IPS DF 6.9 (cell line): ENCODE measurements at regions not wholly inside any gene's neighbourhood (a gene's known extent, or its start where the extent isn't known, plus 50 kb on each side); places are given as distances from the start of the nearest gene placed in this dataset.
"Not testable (repeated sequence)": the region's sequence is repeated elsewhere in the genome, so short reads cannot be mapped to it uniquely, and the experiment has no call there.

Experiments used
- DNase-seq: peaks from one replicate; pipeline ENCODE4 v3.0.0-alpha.2; 2013; ENCODE audit warnings: low read depth, low spot score
- H3K27ac ChIP-seq: one replicate; pipeline ENCODE4 v1.5.1; 2013; ENCODE audit warnings: low read length, control low read depth
- H3K27me3 ChIP-seq: 2 replicates; pipeline ENCODE4 v1.6.1; 2013; ENCODE audit warnings: mild to moderate bottlenecking, low read length; ENCODE audit not compliant: control insufficient read depth, insufficient read depth
- H3K36me3 ChIP-seq: 2 replicates; pipeline ENCODE4 v1.6.1; 2013; ENCODE audit warnings: low read length; ENCODE audit not compliant: control insufficient read depth, insufficient read depth
- H3K4me1 ChIP-seq: 2 replicates; pipeline ENCODE4 v1.6.1; 2013; ENCODE audit warnings: low read length; ENCODE audit not compliant: control insufficient read depth, insufficient read depth
- H3K4me3 ChIP-seq: 2 replicates; pipeline ENCODE4 v1.5.1; 2013; ENCODE audit warnings: mild to moderate bottlenecking, low read length
- H3K9me3 ChIP-seq: 2 replicates; pipeline ENCODE4 v1.6.1; 2013; ENCODE audit warnings: low read length, inconsistent platforms; ENCODE audit not compliant: control insufficient read depth, insufficient read depth
- WGBS: extraction: QIAGEN DNeasy Blood & Tissue Kit; methylation state at CpG from one replicate; pipeline ENCODE4 v1.1.7; 2013; ENCODE audit warnings: mixed read lengths, missing lambda C conversion rate; ENCODE audit not compliant: insufficient read length, insufficient coverage; 5-methylcytosine and 5-hydroxymethylcytosine counted together

DNA sequence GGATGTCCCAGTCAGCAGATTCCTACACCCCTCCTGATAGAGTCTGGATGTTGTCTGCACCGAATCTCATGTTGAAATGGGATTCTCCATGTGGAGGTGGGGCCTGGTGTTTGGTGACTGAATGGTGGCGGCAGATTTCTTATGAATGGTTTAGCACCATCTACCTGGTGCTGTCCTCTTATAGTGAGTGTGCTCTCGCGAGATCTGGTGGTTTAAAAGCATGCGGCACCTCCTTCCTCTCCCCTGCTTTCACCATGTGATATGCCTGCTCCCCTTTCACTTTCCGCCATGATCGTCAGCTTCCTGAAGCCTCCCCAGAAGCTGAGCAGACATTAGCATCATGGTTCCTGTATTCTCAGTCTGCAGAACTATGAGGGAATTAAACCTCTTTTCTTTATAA, 135.2 kb upstream of the SLC6A11 start:
- WGBS = no CpG with 5 or more reads among the region's 7 CpGs
- Histone ChIP-seq H3K9me3 (no peaks in the 10 kb centered on the region), H3K27me3 (no peaks in the 10 kb centered on the region), H3K36me3 (no peaks in the 10 kb centered on the region), H3K27ac (no peak overlapping the region), H3K4me1 (no peaks in the 10 kb centered on the region), H3K4me3 (no peak overlapping the region)
- DNase-seq = no peak

DNA sequence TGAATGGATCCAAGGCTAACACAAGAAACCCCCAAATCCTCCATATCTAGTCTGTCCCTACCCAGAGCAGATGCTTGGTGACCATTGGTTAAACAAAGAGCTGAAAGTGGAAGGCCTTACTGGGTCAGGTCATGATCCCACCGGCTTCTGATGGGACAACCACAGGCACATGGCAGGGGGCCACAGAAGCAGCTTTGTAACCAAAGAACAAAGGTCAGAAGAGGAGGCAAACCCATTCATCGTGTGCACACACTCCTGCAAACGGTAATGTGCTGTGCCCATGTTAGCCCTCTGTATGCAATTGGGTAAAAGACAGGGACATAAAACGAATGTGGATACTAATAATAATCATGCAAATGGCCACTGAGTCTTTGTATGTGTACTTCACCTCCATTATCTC, 133.3 kb upstream of the SLC6A11 start:
- no peak overlapping the region for H3K4me3 ChIP-seq
- no peak overlapping the region for H3K27ac ChIP-seq
- no CpG with 5 or more reads among the region's 4 CpGs for WGBS
- no peaks in the 10 kb centered on the region for H3K9me3 ChIP-seq
- H3K4me1 ChIP-seq = no peaks in the 10 kb centered on the region
- H3K27me3 ChIP-seq = no peaks in the 10 kb centered on the region
- H3K36me3 ChIP-seq = no peaks in the 10 kb centered on the region
- no peak for DNase-seq

DNA sequence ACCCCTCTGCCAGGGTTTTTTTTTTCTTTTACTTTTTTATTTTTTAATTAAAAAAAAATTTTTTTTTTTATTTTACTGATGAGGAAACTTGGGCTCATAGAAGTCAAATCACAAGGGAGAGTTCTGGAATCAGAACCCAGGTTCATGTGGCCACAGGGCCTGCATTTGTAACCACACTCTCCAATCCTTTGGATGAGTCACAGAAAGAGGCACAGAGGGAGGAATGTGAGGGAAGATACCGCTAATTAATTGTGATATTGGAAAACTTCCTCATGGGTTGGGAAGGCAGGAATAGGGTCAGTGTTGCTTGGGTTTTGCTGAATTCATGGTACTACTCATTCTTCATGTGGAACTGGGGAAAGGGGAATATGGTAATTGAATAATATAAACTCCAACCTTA, 132.9 kb upstream of the SLC6A11 start:
- no CpG with 5 or more reads among the region's 1 CpG for WGBS
- Histone ChIP-seq H3K4me3 (no peak overlapping the region), H3K36me3 (no peaks in the 10 kb centered on the region), H3K4me1 (no peaks in the 10 kb centered on the region), H3K27me3 (no peaks in the 10 kb centered on the region), H3K27ac (no peak overlapping the region), H3K9me3 (no peaks in the 10 kb centered on the region)
- no peak for DNase-seq

DNA sequence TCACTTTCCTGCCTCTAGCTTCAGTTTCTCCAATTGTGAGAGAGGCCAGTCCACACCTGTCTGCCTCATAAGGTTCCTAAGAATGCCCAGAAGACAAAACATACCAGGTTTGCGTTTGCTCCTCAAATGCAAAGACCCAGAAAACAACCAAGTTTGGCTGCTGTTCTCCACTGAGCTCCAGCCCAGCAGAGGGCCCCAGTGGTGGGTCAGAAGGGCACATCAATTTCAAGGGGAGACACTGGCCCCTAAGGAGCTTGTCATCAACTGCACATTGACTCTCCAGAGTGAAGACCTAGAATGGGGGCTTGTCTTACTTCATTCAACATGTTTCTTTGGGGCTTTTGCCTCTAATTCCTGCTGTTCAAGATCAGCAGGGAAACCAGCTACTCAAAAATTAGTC, 127.9 kb upstream of the SLC6A11 start:
- H3K9me3 ChIP-seq = no peaks in the 10 kb centered on the region
- no peaks in the 10 kb centered on the region for H3K27me3 ChIP-seq
- H3K4me3 ChIP-seq = no peak overlapping the region
- no peaks in the 10 kb centered on the region for H3K36me3 ChIP-seq
- WGBS = no CpG with 5 or more reads among the region's 1 CpG
- no peaks in the 10 kb centered on the region for H3K4me1 ChIP-seq
- DNase-seq = no peak
- no peak overlapping the region for H3K27ac ChIP-seq

DNA sequence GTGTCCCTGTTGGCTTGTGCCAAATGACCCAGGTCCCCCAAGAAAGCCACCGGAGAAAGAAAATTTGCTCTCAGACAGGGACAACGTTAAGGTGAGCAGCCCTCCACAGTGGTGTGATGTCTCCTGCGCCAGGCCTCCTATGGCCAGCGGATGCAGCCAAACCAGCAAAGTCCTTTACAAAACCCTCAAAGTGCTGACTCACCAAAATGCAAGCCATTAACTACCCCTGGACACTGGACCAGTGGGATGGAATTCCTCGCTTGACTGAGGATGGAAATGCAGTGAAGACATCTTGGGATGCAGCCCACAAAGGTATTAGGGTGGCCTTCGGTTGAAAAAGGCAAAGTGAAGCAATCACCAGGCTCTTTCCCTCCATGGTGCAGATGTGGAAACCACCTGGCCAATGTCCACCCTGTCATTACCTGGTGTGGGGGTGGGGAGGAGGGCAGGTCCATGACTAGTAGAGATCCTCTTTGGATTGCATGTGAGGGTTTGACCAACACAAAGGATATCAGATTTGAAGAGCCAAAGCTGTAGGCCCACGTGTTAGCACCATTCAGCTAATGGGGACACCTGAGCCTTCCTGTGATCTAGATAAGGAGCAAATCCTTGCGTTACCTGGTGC, 127.4 kb upstream of the SLC6A11 start:
- no peaks in the 10 kb centered on the region for H3K36me3 ChIP-seq
- no peaks in the 10 kb centered on the region for H3K27me3 ChIP-seq

DNA sequence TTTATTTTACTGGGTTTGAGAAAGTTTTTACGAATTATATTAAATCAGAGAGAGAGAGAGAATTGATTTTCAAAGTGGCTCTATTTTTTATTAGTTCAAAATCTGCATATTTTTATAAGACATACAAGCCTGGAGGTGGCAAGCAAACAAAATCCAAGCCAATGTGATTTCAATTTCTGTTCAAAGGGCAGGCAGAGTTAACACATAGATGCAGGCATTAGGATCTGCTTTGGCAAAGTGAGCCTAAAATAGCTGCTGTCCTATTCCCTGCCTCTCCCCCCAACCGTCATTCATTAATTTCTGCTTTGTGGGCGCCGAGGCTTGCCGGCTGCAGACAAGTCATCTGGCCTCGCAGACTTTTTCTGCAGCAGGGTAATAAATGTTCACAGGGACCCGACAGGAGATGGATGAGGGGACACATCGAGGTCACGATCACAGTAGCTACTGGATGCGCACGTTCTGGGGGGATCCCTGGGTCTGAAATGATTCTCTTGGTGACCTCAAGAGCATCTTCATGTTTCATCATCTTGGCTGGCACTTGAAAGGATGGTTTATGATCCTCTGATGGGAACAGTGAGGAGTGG, 123.9 kb upstream of the SLC6A11 start:
- no peaks in the 10 kb centered on the region; the same call in 1 of the 2 replicates for H3K4me1 ChIP-seq
- no peaks in the 10 kb centered on the region for H3K36me3 ChIP-seq
- H3K4me3 ChIP-seq = no peak overlapping the region
- no peak for DNase-seq
- H3K27me3 ChIP-seq = no peaks in the 10 kb centered on the region
- no peak overlapping the region for H3K27ac ChIP-seq
- H3K9me3 ChIP-seq = no peaks in the 10 kb centered on the region
- no CpG with 5 or more reads among the region's 11 CpGs for WGBS

More for the DNA sequence above, 127.4 kb upstream of the SLC6A11 start:
- Histone ChIP-seq H3K9me3 (no peaks in the 10 kb centered on the region), H3K27ac (no peak overlapping the region), H3K4me1 (no peaks in the 10 kb centered on the region), H3K4me3 (no peak overlapping the region)
- WGBS = no CpG with 5 or more reads among the region's 8 CpGs
- no peak for DNase-seq

DNA sequence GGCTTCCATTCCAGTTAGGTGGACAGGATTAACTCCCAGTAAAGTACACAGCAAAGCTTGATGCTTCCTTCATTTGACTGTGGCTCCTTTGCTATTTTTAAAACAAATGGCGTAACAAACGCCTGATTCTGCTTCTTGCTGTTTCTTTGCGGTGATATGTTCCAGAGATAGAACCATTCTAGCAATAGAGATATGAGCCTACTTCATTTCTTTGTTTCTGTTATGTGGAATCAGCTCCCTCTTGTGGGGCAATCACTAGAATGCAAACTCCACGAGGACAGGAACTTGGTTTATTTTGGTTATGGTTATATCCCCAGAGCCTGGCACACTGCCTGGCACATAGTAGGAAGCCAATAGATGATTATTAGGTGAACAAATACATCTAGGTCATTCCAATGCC, 122.6 kb upstream of the SLC6A11 start:
- Histone ChIP-seq H3K4me3 (no peak overlapping the region), H3K4me1 (no peaks in the 10 kb centered on the region; the same call in 1 of the 2 replicates), H3K9me3 (no peaks in the 10 kb centered on the region), H3K27ac (no peak overlapping the region), H3K36me3 (no peaks in the 10 kb centered on the region), H3K27me3 (no peaks in the 10 kb centered on the region)
- no CpG with 5 or more reads among the region's 4 CpGs for WGBS
- DNase-seq = no peak

DNA sequence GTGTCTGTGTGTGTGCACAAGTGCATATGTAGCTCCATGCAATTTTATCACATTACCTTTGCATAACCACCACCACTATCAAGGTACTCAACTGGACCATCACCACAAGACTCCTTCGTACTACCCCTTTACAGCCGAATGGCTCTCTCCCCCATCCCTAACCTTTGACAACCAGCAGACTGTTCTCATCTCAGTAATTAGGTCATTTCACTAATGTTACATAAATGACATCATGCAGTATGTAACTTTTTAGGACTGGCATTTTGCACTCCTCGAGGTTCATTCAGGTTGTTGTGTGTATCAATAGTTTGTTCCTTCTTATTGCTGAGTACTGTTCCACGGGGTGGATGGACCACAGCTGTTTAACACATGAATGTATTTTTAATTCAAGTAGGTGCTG, 121.8 kb upstream of the SLC6A11 start:
- Histone ChIP-seq H3K36me3 (no peaks in the 10 kb centered on the region), H3K27me3 (no peaks in the 10 kb centered on the region), H3K27ac (no peak overlapping the region), H3K9me3 (no peaks in the 10 kb centered on the region), H3K4me1 (no peaks in the 10 kb centered on the region; the same call in 1 of the 2 replicates), H3K4me3 (no peak overlapping the region)
- no peak for DNase-seq
- WGBS = no CpG with 5 or more reads among the region's 4 CpGs

DNA sequence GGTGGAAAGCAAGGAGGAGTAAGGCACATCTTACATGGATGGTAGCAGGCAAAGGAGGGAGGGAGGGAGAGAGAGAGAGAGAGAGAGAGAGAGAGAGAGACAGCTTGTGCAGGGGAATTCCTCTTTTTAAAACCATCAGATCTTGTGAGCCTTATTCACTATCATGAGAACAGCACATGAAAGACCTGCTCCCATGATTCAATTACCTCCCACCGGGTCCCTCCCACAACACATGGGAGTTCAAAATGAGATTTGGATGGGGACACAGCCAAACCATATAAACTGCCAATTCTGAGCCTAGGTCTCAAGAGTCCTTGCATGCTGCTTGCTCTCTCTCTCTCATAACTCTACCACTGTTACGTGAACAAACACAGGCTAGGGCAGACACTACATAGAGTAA, 120.8 kb upstream of the SLC6A11 start:
- not testable (repeated sequence) for H3K4me1 ChIP-seq, H3K36me3 ChIP-seq, H3K27ac ChIP-seq, H3K4me3 ChIP-seq, H3K9me3 ChIP-seq, DNase-seq, H3K27me3 ChIP-seq
- WGBS = no CpG with 5 or more reads among the region's 2 CpGs

DNA sequence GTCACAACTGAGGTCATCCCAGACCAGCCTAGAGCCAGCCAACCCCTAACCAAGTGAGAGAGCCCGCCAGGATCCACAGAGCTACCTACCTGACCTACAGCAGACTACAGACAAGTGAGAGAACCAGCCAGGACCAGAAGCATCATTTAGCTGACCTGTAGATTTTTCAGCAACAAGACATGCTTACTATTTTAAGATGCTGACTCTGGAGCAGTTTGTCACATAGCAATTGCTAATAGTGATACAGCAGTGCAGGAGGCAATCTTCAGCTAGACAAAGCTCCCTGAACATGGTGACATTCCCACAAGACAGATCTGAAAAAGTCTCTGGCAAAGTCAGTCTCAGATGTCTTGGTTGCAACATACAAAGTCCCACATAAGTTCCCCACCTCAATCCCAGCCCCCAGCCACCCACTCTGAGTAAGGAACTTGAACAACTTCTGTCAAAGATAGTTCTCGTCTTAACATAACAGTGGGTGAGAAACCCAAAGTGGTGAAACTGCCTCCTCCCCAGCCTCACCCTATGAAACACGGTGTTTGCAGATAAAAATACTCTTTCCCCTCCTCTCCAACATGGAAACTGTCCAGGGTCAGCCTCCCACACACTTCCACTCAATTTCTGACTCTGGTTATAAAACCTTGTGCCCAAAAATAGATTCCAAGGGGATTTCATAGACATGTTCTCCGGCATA, 120.3 kb upstream of the SLC6A11 start:
- H3K36me3 ChIP-seq = no peaks in the 10 kb centered on the region
- H3K27ac ChIP-seq = no peak overlapping the region
- H3K9me3 ChIP-seq = no peaks in the 10 kb centered on the region
- no peak for DNase-seq
- no CpG with 5 or more reads among the region's 4 CpGs for WGBS
- no peak overlapping the region for H3K4me3 ChIP-seq
- H3K27me3 ChIP-seq = no peaks in the 10 kb centered on the region
- H3K4me1 ChIP-seq = no peaks in the 10 kb centered on the region; the same call in 1 of the 2 replicates
